Panc1 (cell line): ENCODE measurements at regions not wholly inside any gene's neighbourhood (a gene's known extent, or its start where the extent isn't known, plus 50 kb on each side); places are given as distances from the start of the nearest gene placed in this dataset.

Source experiments
- ATAC-seq: fragments of 200-7000 bp; cut with Tn5 transposase; 2 replicates; pipeline ENCODE4 v1.9.1; 2020; ENCODE audit warnings: mild to moderate bottlenecking, moderate library complexity
- BruUV-seq: library from RNA; stranded (reverse); fragments of 400-500 nt; replicated peaks from 2 replicates; lab custom pipeline; 2021; lab: Mats Ljungman, UMichigan
- CTCF ChIA-PET: fragments of 300-600 bp; sonication (Branson Sonifier 250); formaldehyde crosslinking; loops from one replicate; lab custom pipeline; 2022; ENCODE audit warnings: antibody characterized with exemption; lab: Charles Lee
- POLR2A ChIA-PET: fragments of 300-600 bp; sonication (Branson Sonifier 250); formaldehyde crosslinking; loops from one replicate; lab custom pipeline; 2022; ENCODE audit warnings: antibody characterized with exemption; lab: Charles Lee
- DNase-seq: peaks from one replicate; pipeline ENCODE4 v3.0.0-alpha.2; 2010; ENCODE audit warnings: low read depth, low spot score
- H3K27ac ChIP-seq: 2 replicates; pipeline ENCODE4 v1.5.1; 2011; ENCODE audit warnings: mild to moderate bottlenecking, low read length, inconsistent platforms
- H3K27me3 ChIP-seq: fragments of 200-500 bp; sonication (Bioruptor generic); 2 replicates; pipeline ENCODE4 v1.6.0; 2014; ENCODE audit warnings: low read length, inconsistent platforms; ENCODE audit not compliant: control insufficient read depth, insufficient read depth
- H3K36me3 ChIP-seq: fragments of 200-500 bp; sonication (Bioruptor generic); 2 replicates; pipeline ENCODE4 v1.5.1; 2014; ENCODE audit warnings: inconsistent platforms, mild to moderate bottlenecking, low read length, moderate library complexity; ENCODE audit not compliant: control insufficient read depth, insufficient read depth
- H3K4me1 ChIP-seq: 2 replicates; pipeline ENCODE4 v1.5.1; 2011; ENCODE audit warnings: inconsistent platforms, mild to moderate bottlenecking, low read length, moderate library complexity; ENCODE audit not compliant: control insufficient read depth, insufficient read depth
- H3K4me3 ChIP-seq, 2 experiments: 2 replicates each; pipeline ENCODE4 v1.5.1; 2011 to 2012; ENCODE audit warnings: low read depth in 2 of 2, low read length in 2 of 2, mild to moderate bottlenecking in 2 of 2, inconsistent platforms in 1 of 2, moderate library complexity in 1 of 2
- H3K9me3 ChIP-seq: fragments of 200-500 bp; sonication (Bioruptor generic); 2 replicates; pipeline ENCODE4 v1.5.1; 2014; ENCODE audit warnings: low read depth, mild to moderate bottlenecking, inconsistent platforms, low read length, moderate library complexity; ENCODE audit not compliant: control insufficient read depth, insufficient read depth
- POLR2AphosphoS5 ChIP-seq: IDR thresholded peaks from 2 replicates; pipeline ENCODE4 v1.6.1; 2012; ENCODE audit warnings: mild to moderate bottlenecking, low read depth, low read length, moderate library complexity
- SIN3A ChIP-seq: IDR thresholded peaks from 2 replicates; pipeline ENCODE4 v1.6.1; 2012; ENCODE audit warnings: low read depth, mild to moderate bottlenecking, low read length, moderate library complexity, borderline replicate concordance; ENCODE audit not compliant: insufficient read depth
- TCF7L2 ChIP-seq: IDR thresholded peaks from 2 replicates; pipeline ENCODE4 v1.6.1; 2011; ENCODE audit warnings: mild to moderate bottlenecking, low read depth, low read length, inconsistent platforms
- in situ Hi-C: cut with HindIII; loops from 2 replicates; pipeline ENCODE4 v1.10.0; 2016; ENCODE audit warnings: low sequenced_read_pairs, low pct_unique_long_range_greater_than_20kb
- intact Hi-C: fragments of 100-400 bp; cut with micrococcal nuclease; formaldehyde crosslinking; loops from one replicate; pipeline ENCODE4 v1.10.0; 2022; ENCODE audit not compliant: unreplicated experiment
- TF ChIP-seq, protein P1 (sequence below): fragments of 450-650 bp; IDR thresholded peaks from 2 replicates; pipeline ENCODE4 v1.5.1; 2017; ENCODE audit warnings: mild to moderate bottlenecking
- TF ChIP-seq, protein P2 (sequence below), 2 experiments: IDR thresholded peaks; 2 replicates each; pipeline ENCODE4 v1.6.1; 2011 to 2012; ENCODE audit warnings: low read depth in 2 of 2, control low read depth in 1 of 2, low read length in 1 of 2, mild to moderate bottlenecking in 1 of 2, moderate library complexity in 1 of 2; ENCODE audit not compliant: insufficient read depth in 1 of 2

DNA sequence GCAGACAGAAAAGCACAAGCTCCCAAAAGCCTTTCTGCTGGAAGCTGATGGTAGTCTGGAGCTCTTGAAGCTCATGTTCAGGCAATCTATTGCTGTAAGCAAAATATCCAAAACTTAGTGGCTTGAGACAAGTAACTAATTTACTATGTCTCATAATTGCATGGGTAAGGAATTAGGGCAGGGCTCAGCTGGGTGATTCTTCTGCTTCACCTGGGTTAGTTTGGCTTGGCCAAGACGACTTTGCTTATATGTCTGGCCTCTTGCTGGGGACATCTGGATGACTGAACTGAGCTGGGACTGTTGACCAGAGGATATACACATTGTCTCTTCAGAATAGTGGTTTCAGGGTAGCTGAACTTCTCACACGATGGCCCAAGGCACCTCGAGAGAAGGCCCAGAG is 96.8 kb upstream of the WSCD1 start:
- intact Hi-C loops (no loop called here), in situ Hi-C loops (no loop called here)
- DNase-seq, result no peak
- no TSS peak for BruUV-seq
- no peak overlapping the region for H3K4me3 ChIP-seq
- H3K27ac ChIP-seq, result no peak overlapping the region
- peaks cover 6% of the 10 kb centered on the region; the same call in 1 of the 2 replicates for H3K9me3 ChIP-seq
- ATAC-seq, result no peak
- ChIA-PET POLR2A (no interaction called here), CTCF (no interaction called here)
- no peaks in the 10 kb centered on the region for H3K4me1 ChIP-seq
- H3K27me3 ChIP-seq, result no peaks in the 10 kb centered on the region
- no peaks in the 10 kb centered on the region for H3K36me3 ChIP-seq
- TF ChIP-seq, protein P1, sequence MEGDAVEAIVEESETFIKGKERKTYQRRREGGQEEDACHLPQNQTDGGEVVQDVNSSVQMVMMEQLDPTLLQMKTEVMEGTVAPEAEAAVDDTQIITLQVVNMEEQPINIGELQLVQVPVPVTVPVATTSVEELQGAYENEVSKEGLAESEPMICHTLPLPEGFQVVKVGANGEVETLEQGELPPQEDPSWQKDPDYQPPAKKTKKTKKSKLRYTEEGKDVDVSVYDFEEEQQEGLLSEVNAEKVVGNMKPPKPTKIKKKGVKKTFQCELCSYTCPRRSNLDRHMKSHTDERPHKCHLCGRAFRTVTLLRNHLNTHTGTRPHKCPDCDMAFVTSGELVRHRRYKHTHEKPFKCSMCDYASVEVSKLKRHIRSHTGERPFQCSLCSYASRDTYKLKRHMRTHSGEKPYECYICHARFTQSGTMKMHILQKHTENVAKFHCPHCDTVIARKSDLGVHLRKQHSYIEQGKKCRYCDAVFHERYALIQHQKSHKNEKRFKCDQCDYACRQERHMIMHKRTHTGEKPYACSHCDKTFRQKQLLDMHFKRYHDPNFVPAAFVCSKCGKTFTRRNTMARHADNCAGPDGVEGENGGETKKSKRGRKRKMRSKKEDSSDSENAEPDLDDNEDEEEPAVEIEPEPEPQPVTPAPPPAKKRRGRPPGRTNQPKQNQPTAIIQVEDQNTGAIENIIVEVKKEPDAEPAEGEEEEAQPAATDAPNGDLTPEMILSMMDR, result no peak
- no peak for TF ChIP-seq POLR2AphosphoS5
- TF ChIP-seq TCF7L2, result no peak
- TF ChIP-seq, protein P2, sequence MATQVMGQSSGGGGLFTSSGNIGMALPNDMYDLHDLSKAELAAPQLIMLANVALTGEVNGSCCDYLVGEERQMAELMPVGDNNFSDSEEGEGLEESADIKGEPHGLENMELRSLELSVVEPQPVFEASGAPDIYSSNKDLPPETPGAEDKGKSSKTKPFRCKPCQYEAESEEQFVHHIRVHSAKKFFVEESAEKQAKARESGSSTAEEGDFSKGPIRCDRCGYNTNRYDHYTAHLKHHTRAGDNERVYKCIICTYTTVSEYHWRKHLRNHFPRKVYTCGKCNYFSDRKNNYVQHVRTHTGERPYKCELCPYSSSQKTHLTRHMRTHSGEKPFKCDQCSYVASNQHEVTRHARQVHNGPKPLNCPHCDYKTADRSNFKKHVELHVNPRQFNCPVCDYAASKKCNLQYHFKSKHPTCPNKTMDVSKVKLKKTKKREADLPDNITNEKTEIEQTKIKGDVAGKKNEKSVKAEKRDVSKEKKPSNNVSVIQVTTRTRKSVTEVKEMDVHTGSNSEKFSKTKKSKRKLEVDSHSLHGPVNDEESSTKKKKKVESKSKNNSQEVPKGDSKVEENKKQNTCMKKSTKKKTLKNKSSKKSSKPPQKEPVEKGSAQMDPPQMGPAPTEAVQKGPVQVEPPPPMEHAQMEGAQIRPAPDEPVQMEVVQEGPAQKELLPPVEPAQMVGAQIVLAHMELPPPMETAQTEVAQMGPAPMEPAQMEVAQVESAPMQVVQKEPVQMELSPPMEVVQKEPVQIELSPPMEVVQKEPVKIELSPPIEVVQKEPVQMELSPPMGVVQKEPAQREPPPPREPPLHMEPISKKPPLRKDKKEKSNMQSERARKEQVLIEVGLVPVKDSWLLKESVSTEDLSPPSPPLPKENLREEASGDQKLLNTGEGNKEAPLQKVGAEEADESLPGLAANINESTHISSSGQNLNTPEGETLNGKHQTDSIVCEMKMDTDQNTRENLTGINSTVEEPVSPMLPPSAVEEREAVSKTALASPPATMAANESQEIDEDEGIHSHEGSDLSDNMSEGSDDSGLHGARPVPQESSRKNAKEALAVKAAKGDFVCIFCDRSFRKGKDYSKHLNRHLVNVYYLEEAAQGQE (IDR thresholded peaks at IDR 0.05; ENCODE audit: insufficient read depth in 1 of 2, low read depth in 2 of 2, low read length in 1 of 2), result no peak
- TF ChIP-seq SIN3A, result no peak

DNA sequence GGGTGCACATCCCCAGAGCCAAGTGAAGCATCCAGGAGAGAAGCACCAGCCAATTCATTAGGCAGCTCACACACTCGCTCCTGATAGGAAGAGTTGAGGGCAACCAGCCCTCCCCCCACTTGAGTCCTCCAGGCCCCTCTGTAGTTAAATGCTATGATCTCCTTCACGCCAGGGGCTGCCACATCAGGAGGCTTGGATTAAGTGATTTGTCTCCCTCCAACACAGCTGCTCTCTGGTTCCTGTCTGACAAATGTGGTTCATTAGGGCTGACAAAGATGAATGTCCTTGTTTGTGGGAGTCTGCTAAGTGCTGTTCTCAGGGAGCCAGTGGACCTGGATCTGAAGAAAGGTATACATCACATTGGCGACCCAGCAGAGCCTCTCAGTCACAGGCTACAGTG is 94.5 kb upstream of the WSCD1 start:
- no peaks in the 10 kb centered on the region for H3K36me3 ChIP-seq
- in situ Hi-C loops, result no loop called here
- H3K4me3 ChIP-seq, result no peak overlapping the region
- DNase-seq, result no peak
- no peak for TF ChIP-seq TCF7L2
- TF ChIP-seq, protein P1, result no peak
- TF ChIP-seq, protein P2 (IDR thresholded peaks at IDR 0.05; ENCODE audit: insufficient read depth in 1 of 2, low read depth in 2 of 2, low read length in 1 of 2), result no peak
- TF ChIP-seq POLR2AphosphoS5, result no peak
- TF ChIP-seq SIN3A, result no peak
- H3K4me1 ChIP-seq, result no peaks in the 10 kb centered on the region
- ChIA-PET CTCF (no interaction called here), POLR2A (no interaction called here)
- no peak for ATAC-seq
- H3K9me3 ChIP-seq, result peaks cover 6% of the 10 kb centered on the region; the same call in 1 of the 2 replicates
- intact Hi-C loops, result no loop called here
- no peaks in the 10 kb centered on the region; the same call in 1 of the 2 replicates for H3K27me3 ChIP-seq
- no TSS peak for BruUV-seq
- no peak overlapping the region for H3K27ac ChIP-seq
